Skin epidermis (tissue), 12 donors: ENCODE measurements at regions not wholly inside any gene's neighbourhood (a gene's known extent, or its start where the extent isn't known, plus 50 kb on each side); places are given as distances from the start of the nearest gene placed in this dataset.

Experiments used
- H3K27ac ChIP-seq, 21 experiments: fragments of 200-600 bp; sonication (generic) in 11 of 21; one replicate each; pipeline ENCODE4 v1.5.0; 2020; ENCODE audit warnings: mild to moderate bottlenecking in 3 of 21, inconsistent platforms in 2 of 21, moderate library complexity in 2 of 21
- H3K4me3 ChIP-seq, 7 experiments: fragments of 200-600 bp; sonication (generic) in 2 of 7; one replicate each; pipeline ENCODE4 v1.5.0; 2020; ENCODE audit warnings: inconsistent platforms in 2 of 7, mild to moderate bottlenecking in 2 of 7, moderate library complexity in 1 of 7

- Histone ChIP-seq H3K4me3 (no peak overlapping the region), H3K27ac (no peak overlapping the region)
These were observed 577.7 kb upstream of the FTMT start for GRCh38 chr5:121273833-121274433.

- no peak overlapping the region for H3K4me3 ChIP-seq
- H3K27ac ChIP-seq: no peak overlapping the region
These were observed 571.9 kb upstream of the FTMT start for GRCh38 chr5:121279801-121280200.

- H3K27ac ChIP-seq: peak overlapping the region in 2 of 21 experiments; percentile 13 to 20
- H3K4me3 ChIP-seq: no peak overlapping the region
These were observed 565.7 kb upstream of the FTMT start for GRCh38 chr5:121285801-121286521.

GRCh38 chr5:121288781-121289180 lies 562.9 kb upstream of the FTMT start:
- Histone ChIP-seq H3K4me3 (no peak overlapping the region), H3K27ac (no peak overlapping the region)

- Histone ChIP-seq H3K4me3 (no peak overlapping the region), H3K27ac (no peak overlapping the region)
These were observed 559.0 kb upstream of the FTMT start for GRCh38 chr5:121292664-121293063.

GRCh38 chr5:121296356-121296755 lies 555.3 kb upstream of the FTMT start:
- Histone ChIP-seq H3K4me3 (no peak overlapping the region), H3K27ac (no peak overlapping the region)

GRCh38 chr5:121299153-121299552 lies 552.5 kb upstream of the FTMT start:
- no peak overlapping the region for H3K4me3 ChIP-seq
- no peak overlapping the region for H3K27ac ChIP-seq

- Histone ChIP-seq H3K4me3 (no peak overlapping the region), H3K27ac (no peak overlapping the region)
These were observed 546.8 kb upstream of the FTMT start for GRCh38 chr5:121304838-121305237.

GRCh38 chr5:121313886-121314285 lies 537.8 kb upstream of the FTMT start:
- no peak overlapping the region for H3K27ac ChIP-seq
- no peak overlapping the region for H3K4me3 ChIP-seq

- H3K27ac ChIP-seq: no peak overlapping the region
These were observed 535.9 kb upstream of the FTMT start for GRCh38 chr5:121315786-121316185.

GRCh38 chr5:121319292-121319691 lies 532.4 kb upstream of the FTMT start:
- Histone ChIP-seq H3K27ac (no peak overlapping the region), H3K4me3 (no peak overlapping the region)

More at GRCh38 chr5:121315786-121316185, 535.9 kb upstream of the FTMT start:
- no peak overlapping the region for H3K4me3 ChIP-seq

GRCh38 chr5:121325930-121326329 lies 525.8 kb upstream of the FTMT start:
- Histone ChIP-seq H3K27ac (no peak overlapping the region), H3K4me3 (no peak overlapping the region)

GRCh38 chr5:121350181-121350930 lies 501.3 kb upstream of the FTMT start:
- Histone ChIP-seq H3K4me3 (no peak overlapping the region), H3K27ac (no peak overlapping the region)

- H3K27ac ChIP-seq: no peak overlapping the region
- no peak overlapping the region for H3K4me3 ChIP-seq
These were observed 485.2 kb upstream of the FTMT start for GRCh38 chr5:121366515-121366914.

GRCh38 chr5:121373371-121373770 lies 478.3 kb upstream of the FTMT start:
- H3K4me3 ChIP-seq: no peak overlapping the region
- no peak overlapping the region for H3K27ac ChIP-seq

GRCh38 chr5:121377461-121377860 lies 474.2 kb upstream of the FTMT start:
- Histone ChIP-seq H3K27ac (no peak overlapping the region), H3K4me3 (no peak overlapping the region)

- Histone ChIP-seq H3K27ac (no peak overlapping the region), H3K4me3 (no peak overlapping the region)
These were observed 473.6 kb upstream of the FTMT start for GRCh38 chr5:121378046-121378445.

GRCh38 chr5:121378559-121379359 lies 472.9 kb upstream of the FTMT start:
- H3K27ac ChIP-seq: no peak overlapping the region
- H3K4me3 ChIP-seq: no peak overlapping the region

- no peak overlapping the region for H3K27ac ChIP-seq
- no peak overlapping the region for H3K4me3 ChIP-seq
These were observed 471.6 kb upstream of the FTMT start for GRCh38 chr5:121380066-121380465.

GRCh38 chr5:121384359-121384758 lies 467.3 kb upstream of the FTMT start:
- H3K4me3 ChIP-seq: no peak overlapping the region
- H3K27ac ChIP-seq: no peak overlapping the region
